Keratinocyte (primary cell): ENCODE measurements at regions not wholly inside any gene's neighbourhood (a gene's known extent, or its start where the extent isn't known, plus 50 kb on each side); places are given as distances from the start of the nearest gene placed in this dataset.

ENCODE experiments used
- EZH2 ChIP-seq: IDR thresholded peaks from one replicate; pipeline ENCODE4 v1.6.1; 2012; ENCODE audit warnings: inconsistent platforms, mild to moderate bottlenecking, low read length, moderate library complexity
- TF ChIP-seq, protein P1 (sequence below), 3 experiments: IDR thresholded peaks in 1 of 3; conservative IDR thresholded peaks in 1 of 3; optimal IDR thresholded peaks in 1 of 3; 2 replicates in 2 of 3; 3 replicates in 1 of 3; pipeline versions ENCODE3 to v1.5.1; 2011; ENCODE audit warnings: low read length in 3 of 3, mild to moderate bottlenecking in 3 of 3, moderate library complexity in 2 of 3, control low read depth in 1 of 3, inconsistent platforms in 1 of 3; ENCODE audit not compliant: insufficient read depth in 2 of 3; ENCODE audit errors: extremely low read depth in 1 of 3

GRCh38 chr1:98101364-98101763 lies 180.5 kb upstream of the DPYD start:
- TF ChIP-seq, protein P1, sequence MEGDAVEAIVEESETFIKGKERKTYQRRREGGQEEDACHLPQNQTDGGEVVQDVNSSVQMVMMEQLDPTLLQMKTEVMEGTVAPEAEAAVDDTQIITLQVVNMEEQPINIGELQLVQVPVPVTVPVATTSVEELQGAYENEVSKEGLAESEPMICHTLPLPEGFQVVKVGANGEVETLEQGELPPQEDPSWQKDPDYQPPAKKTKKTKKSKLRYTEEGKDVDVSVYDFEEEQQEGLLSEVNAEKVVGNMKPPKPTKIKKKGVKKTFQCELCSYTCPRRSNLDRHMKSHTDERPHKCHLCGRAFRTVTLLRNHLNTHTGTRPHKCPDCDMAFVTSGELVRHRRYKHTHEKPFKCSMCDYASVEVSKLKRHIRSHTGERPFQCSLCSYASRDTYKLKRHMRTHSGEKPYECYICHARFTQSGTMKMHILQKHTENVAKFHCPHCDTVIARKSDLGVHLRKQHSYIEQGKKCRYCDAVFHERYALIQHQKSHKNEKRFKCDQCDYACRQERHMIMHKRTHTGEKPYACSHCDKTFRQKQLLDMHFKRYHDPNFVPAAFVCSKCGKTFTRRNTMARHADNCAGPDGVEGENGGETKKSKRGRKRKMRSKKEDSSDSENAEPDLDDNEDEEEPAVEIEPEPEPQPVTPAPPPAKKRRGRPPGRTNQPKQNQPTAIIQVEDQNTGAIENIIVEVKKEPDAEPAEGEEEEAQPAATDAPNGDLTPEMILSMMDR (optimal IDR thresholded peaks at IDR 0.05 in 1 of 3, IDR thresholded peaks at IDR 0.05 in 1 of 3, conservative IDR thresholded peaks at IDR 0.05 in 1 of 3; ENCODE audit: extremely low read depth in 1 of 3, insufficient read depth in 2 of 3, low read length in 3 of 3): no peak
- no peak for TF ChIP-seq EZH2
